HG03196 (cell line): ENCODE measurements at regions not wholly inside any gene's neighbourhood (a gene's known extent, or its start where the extent isn't known, plus 50 kb on each side); places are given as distances from the start of the nearest gene placed in this dataset.
"Not testable (repeated sequence)": the region's sequence is repeated elsewhere in the genome, so short reads cannot be mapped to it uniquely, and the experiment has no call there.

Experiments
- ATAC-seq: cut with Tn5 transposase; IDR thresholded peaks from one replicate; pipeline ENCODE4 v1.9.1; 2021; ENCODE audit not compliant: unreplicated experiment

DNA sequence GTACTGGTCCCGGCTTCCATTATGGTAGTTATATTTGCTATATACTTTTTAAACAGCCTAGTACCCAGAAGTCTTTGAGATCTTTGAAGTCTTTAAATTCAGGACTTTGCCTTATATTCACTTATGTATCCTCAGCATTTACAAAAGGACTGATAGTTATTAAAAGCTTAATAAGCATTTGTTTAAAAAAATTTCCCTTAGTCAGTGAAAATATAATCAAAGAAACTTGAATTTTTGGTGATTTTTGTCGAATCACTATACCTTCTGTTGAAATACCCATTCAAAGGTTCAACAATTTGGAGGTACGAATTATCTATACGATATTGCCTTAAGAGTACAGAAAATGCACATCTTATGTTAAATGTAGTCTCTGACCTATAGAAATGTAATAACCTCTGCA lies 721.4 kb downstream of the NSUN3 start:
- ATAC-seq = no peak

DNA sequence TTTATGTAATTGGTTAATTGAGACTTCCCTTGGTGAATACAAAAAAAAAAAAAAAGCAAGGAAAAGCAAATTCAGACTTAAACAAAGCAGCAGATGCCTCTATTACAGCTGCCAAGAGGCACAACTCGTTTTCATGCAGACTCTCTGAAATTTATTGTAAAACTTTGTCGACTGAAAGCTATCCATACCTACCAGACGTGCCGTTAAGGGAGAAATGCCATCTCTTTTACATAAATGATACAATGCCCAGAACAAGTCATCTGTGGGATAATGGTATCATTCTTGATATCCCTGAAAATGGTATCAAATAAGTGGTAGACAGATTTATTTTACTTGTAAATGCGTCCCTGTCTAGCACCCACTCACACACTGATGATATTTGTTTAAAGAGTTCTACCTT lies 724.2 kb downstream of the NSUN3 start:
- no peak for ATAC-seq

DNA sequence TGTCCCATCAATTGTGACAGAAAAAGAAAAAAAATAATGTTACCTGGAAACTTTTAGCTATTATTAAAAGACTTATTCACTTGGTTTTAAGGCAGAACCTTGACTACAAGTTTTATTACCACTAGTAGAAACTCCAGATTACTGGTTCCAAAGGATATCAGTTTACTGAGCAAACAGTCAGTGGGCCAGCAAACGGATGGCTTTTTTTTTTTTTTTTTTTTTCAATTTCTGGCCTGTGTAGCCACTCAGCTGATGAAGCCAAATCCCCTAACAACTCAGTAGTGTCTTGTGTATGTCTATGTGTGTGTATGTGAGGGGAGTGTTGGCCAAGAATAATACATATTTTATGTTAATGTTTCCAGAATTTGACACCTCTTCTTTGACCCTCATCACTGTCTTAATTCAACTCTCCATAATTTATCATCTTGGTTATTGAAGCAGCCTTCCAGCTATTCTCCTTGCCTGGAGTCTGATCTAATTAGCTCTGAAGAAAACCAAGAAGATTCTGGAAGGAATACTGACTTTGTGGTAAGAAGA lies 724.9 kb downstream of the NSUN3 start:
- no peak for ATAC-seq

DNA sequence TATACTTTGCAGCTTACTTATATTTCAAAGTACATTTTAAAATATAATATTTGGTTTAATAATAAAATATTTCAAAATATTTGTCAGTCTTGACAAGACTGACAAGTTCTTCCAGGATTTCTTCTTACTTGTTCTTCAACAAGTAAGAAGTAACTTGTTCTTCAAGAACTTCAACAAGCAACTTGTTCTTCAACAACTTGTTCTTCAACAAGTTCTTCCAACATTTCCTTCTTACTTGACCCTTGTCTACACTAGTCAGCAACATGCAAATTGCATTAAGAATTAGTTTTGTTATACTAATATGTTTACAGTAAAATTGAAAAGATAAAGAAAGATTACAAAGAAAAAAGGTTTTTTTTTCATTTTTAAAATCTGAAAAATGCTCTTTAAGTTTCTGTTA lies 731.7 kb downstream of the NSUN3 start:
- ATAC-seq = no peak

DNA sequence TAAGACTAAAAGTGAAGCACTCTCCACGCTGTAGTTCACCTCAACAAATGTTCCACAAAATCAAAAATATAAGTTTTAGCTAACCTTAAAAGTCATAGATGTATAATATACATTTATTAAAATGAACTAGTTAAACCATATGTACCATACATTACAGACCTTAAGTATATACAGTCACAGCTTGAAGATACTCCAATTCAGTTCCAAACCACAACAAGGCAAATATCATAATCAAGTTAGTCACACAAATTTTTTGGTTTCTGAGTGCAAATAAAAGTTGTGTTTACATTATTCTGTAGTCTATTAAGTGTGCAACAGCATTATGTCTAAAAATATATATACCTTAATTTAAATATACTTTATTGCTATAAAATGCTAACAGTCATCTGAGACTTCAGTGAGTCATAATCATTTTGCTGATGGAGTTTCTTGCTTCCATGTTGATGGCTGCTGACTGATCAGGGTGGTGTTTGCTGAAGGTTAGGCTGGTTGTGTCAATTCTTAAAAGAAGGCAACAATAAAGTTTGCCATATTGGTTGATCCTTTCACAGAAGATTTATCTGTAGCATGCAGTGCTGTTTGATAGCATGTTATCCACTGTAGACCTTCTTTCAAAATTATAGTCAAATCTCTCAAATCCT lies 736.7 kb downstream of the NSUN3 start:
- ATAC-seq = no peak

DNA sequence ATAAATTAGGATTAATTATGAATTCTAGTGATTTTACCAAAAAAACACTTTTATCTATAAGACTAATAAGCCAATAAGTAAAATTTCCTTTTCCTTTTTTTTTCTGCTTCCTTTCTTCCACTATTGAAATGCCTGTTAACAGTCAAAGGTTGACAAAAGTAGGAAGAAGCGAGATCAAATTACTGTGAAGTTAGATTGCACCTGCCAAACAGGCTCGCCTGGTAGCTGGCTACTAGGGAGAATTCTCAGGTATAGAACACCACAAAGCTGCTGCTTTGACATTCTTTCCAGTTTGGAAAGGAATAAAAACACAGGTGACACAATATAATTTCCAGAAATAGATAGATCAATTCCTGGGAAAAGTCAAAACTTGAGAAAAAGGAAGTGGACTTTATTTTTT lies 749.0 kb downstream of the NSUN3 start:
- ATAC-seq = no peak

DNA sequence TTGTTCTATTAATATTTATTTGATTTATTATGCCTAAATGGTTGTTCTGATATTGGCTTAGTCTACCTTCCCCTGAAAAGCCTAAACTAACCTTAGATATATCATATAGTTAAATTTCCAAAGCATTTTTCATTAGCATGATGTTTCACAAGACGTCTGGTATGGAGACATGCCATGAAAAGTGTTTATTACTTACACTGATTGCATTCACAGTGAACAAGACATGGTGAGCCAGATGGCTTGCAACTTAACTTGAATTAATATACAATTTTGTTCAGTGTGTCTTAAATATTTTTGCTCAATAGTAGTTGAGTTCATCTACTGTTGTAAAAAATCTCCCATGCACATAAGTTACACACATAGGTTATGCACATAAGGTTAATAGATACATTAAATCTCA lies 758.4 kb downstream of the NSUN3 start:
- no peak for ATAC-seq

DNA sequence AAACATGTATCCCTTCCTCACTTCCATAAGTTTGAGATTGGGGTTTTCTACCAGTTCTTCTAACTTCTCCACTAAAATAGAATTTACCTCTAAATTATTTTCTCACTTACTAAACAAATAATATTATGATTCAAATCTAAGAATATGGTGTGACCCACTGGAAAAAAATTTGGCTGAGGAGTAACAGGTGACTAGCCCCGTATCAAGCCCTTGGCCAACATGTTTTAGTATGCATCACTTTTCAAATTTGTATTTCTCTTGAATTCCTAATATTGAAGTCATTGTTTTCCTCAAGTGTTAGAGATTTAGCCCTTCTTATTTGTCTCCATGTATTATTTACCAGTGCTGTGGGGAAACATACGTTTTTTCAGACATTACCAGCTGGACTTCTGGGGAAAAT lies 759.4 kb downstream of the NSUN3 start:
- no peak for ATAC-seq

DNA sequence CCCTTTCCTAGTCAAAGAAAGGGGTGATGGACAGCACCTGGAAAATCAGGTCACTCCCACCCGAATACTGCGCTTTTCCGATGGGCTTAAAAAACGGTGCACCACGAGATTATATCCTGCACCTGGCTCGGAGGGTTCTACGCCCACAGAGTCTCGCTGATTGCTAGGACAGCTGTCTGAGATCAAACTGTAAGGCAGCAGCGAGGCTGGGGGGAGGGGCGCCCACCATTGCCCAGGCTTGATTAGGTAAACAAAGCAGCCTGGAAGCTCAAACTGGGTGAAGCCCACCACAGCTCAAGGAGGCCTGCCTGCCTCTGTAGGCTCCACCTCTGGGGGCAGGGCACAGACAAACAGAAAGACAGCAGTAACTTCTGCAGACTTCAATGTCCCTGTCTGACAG lies 783.4 kb downstream of the NSUN3 start:
- not testable (repeated sequence) for ATAC-seq

DNA sequence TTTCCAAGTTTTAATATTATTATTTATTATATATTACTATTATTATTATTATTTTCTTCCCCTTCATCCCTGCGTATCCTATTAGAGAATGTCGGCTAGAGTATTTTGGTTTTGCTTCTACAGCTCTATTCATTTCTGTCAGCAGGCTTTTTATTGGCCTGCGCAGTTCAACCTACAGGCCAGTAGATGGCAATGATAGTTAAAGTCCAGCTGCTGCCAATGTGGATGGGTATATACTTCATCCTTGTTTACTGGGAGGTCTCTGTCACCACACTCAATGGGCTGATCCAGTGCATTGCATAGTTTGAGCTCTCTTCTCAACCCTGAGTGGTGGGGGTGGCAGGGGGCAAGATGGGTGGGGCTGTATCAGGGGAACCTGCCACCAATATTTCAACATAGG lies 799.8 kb downstream of the NSUN3 start:
- ATAC-seq = no peak

DNA sequence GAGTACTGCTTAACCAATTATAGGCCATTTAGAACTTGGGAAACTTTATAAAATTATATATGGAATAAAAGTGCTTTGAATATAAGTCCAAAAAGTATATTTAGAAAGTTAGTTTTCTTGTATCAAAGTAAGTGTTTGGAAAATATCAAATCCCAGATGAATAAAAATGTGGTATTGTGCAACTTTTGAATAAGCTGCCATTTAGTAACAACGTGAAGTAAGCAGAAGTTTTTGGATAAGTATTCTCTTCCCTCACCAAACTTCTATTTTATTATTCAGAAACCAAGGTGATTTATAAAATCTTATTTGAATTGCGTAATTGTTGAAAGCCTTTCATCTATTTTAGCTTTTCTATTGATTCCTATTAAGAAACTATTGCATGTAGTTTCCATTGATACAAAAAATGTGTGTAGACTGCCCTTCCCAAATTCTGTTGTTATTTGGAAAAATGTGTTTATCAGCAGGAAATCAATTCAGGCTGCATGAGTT lies 806.2 kb downstream of the NSUN3 start:
- no peak for ATAC-seq

DNA sequence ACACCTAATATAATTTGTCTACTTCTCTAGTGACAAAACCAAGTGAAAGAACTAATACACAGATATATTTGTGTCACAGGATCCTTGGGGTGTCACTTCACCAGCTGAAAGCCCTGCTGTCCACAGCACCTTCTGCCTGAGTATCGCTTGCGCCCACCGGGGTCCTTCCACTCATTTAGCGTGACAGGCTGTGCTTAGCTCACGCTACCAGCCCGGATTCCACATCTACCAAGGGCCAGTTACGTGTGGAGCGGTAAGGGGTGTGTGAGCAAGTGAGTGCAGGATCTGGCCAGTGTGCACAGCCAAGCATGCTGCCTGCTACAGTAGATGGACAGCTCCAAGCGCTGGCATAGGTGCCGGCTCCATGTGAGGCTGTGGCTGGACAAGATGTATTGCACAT lies 810.9 kb downstream of the NSUN3 start:
- no peak for ATAC-seq

DNA sequence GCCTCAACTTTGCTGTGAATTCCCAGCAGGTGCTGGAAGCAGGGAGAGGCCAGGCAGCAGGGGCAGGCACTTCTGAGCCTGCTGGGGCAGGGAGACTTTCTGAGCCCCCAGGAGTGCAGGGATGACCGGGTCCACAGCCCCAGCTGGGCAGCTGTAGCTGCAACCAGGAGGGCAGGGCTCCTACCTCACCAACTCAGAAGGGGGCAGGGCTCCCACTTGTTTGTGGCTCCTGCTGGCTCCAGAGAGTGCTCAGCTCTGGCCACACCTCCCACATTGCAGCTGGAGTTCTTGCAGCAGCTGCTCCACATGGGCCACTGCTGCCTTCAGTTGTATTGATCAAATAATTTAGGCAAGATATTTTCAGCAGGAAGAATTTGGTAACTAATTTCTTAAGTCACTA lies 812.3 kb downstream of the NSUN3 start:
- ATAC-seq = no peak

DNA sequence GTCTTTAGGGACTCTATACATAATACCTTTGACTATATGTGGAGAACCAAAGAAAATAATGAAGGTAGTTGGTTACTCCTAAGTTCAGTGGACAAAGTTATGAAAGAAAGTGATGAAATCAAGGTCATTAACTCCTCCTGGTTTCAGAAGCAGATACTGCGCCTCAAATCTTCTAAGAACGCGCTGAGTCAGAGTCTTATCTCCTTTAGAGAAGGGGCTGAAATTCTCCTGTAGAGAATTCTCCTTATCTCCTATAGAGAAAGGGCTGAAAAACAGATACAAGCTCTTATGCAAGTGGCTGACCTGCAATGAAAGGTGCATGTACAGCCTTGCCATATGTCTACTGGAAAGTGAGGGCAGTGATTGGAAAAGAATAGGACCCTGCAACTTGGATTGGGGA lies 824.2 kb downstream of the NSUN3 start:
- ATAC-seq = no peak

DNA sequence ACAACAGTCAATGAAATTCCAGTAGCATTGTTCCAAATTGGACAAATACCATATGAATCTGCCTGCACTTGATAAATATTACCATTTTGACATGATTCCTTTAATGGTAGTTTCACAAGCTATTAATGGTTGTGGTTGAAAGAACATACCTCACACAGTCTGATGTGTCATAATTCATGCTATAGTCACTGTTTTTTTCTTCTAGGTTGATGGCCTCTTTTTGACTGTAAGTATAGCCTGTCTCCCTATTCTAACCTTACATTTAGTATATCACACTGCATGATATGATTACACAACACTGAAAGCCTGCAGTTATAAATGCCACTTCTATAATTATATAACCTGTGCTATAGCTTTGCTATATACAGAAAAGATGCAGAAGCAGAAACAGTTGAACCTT lies 834.1 kb downstream of the NSUN3 start:
- no peak for ATAC-seq

DNA sequence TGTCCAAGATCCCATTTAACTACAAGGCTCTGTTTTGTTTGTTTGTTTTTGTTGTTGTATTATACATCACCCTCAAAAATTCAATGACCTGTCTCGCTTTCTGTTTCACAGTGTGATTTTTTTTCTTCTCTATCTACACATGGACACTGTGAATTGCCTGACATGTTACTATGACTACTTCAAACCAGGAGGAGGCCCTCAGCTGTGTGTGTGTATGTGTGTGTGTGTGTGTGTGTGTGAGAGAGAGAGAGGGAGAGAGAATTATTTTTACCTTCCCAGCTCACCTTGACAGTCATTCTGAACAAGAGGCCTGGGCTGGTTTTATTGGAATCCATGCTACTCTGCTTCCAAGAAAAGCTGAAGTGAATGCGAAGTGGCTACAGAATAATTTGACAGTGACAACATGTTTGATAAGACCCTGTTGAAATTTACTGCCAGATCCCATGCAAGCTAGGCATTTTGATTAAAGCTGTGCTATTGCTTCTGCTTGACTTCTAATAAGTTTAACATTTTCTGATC lies 841.4 kb downstream of the NSUN3 start:
- no peak for ATAC-seq

DNA sequence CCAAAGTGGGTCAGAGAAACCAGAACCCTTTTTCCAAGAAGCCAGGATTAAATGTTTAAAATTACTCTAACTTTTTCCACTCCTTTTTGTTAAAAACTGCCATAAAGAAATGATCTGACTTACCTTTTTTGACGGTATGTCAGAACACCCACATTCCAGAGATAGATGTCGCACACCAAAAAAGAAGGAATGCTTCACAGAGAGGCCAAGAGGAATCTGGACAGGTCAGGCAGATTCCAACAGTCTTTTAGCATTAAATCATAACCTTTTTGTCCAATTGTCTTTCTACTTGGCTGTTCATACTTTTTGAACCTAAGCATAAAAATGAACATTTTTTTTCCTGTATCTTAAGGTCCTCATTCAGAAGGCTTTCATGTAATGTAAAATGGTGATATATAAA lies 846.9 kb downstream of the NSUN3 start:
- no peak for ATAC-seq

DNA sequence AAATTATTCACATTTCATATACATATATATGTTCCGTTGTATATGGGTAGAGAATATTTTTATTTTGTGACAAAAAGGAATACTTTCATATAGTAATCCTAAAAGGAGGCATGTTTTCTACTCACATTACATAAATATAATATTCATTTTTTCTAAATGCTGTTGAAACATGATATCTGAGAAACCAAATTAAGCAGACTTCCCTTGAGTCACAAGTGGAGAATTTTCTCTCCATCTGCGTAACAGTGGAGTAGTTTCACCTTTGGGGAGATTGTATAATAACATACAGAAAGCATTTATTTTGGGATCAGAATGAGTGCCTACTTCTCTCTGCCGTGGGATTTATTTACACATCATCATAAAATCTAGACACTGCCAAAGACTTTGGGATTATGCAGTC lies 849.8 kb downstream of the NSUN3 start:
- no peak for ATAC-seq

DNA sequence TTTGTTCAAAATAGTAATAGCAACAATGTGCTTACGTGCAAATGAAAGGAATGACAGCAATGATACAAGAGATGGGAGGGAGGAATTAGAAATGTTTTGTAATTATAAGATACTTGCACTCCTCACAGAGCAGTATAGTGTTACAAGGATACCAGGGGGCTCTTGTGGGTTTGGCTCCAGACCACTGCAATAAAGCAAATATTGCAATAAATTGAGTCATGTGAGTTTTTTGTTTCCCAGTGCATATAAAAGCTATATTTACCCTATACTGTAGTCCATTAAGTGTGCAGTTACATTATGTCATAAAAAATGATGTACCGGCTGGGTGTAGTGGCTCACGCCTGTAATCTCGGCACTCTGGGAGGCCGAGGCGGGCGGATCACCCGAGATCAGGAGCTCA lies 864.3 kb downstream of the NSUN3 start:
- ATAC-seq = no peak

DNA sequence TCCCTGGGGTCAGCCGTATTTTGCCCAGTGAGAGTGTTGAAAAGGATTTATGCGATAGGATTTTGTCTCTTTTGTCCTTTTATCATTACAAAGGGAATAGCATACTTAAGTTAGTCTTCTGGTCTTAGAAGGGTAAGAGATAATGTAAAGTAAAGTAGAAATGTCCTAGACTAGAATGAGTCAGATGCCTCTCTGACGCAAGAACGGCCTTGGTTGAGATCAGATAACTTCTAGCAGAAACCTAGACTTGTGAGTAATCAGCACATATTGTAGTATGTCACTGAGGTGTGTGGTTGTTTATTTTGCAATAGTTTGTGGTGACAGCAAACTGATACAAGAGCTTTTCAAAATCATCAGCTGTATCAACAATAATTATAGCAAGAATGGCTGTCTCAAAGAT lies 866.1 kb downstream of the NSUN3 start:
- ATAC-seq = no peak

DNA sequence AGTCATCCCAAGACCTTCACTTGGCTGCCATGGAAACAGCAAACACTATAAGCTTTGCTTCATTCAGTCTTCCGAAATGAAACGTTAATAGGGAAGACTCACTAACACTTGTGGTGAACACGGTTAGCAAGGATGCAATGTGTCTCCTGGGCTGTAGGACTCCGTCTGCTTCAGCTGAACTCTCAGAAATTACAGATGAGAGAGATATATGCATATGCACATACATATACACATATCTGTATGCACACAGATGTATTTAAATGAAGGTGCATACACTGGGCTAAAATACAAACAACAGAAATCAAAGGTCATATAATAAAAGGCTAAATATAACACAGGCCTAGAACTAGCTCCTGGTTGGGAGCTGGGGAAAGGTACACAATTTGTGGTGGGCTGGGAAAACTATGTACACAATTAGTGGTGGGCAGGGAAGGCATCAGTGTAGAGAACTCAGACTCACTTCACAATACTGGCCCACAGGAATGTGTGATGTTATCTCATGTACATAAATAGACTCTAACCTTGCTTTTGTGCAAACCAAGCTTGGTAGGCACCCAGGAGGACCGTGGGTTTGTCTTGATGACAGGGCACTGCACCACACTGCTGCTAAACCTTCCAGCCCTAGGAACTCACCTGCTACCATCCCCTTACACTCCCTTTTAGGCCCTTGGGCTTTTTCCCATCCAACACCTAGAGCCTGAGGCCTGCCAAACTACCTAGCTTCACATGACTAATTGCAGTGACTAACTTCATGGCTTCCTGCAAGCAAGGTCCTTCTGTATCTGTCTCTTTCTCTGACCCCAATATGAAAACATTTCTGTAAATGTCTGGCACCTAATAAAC lies 873.1 kb downstream of the NSUN3 start:
- ATAC-seq = no peak

DNA sequence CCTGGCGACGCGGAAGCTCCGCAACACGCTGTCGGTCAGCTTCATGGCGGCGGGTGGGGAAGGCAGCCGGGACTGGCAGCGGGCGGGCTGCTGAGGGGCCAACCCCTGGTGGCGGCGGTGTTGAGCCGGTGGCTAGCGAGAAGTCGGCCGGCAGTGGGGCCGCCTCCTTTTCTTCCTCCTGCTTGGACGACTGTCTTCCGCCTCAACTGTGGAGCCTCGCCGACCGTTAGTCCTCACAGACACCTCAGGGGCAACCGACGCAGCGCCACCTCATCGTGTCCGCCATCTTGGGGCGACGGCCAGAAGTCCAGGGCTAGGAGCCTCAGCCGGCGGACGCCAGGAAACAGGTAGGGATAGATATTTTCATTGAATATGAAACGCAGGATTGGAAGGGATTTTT lies 875.1 kb downstream of the NSUN3 start:
- no peak for ATAC-seq
